ENCODE measurements at regions not wholly inside any gene's neighbourhood (a gene's known extent, or its start where the extent isn't known, plus 50 kb on each side); places are given as distances from the start of the nearest gene placed in this dataset.

DNA sequence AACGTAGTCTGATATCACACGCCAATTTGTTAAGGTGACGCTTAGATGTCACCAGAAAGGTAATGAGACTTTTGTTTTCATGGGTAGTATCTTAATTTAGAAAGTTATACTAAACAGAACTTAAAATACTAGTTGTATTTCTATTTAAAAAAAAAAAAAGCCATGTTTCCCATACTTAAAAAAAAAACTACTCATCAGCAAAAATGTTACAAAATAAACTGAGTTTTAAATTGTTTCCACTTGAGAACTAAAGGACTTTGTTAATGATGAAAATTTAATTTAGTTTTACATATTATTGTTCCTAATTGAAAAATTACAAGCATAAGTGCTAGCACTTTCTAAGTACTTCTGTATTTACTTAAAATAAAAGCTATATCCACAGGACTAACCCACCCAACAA lies 300.8 kb upstream of the ATP11B start (continued):
- TF ChIP-seq, protein P1, sequence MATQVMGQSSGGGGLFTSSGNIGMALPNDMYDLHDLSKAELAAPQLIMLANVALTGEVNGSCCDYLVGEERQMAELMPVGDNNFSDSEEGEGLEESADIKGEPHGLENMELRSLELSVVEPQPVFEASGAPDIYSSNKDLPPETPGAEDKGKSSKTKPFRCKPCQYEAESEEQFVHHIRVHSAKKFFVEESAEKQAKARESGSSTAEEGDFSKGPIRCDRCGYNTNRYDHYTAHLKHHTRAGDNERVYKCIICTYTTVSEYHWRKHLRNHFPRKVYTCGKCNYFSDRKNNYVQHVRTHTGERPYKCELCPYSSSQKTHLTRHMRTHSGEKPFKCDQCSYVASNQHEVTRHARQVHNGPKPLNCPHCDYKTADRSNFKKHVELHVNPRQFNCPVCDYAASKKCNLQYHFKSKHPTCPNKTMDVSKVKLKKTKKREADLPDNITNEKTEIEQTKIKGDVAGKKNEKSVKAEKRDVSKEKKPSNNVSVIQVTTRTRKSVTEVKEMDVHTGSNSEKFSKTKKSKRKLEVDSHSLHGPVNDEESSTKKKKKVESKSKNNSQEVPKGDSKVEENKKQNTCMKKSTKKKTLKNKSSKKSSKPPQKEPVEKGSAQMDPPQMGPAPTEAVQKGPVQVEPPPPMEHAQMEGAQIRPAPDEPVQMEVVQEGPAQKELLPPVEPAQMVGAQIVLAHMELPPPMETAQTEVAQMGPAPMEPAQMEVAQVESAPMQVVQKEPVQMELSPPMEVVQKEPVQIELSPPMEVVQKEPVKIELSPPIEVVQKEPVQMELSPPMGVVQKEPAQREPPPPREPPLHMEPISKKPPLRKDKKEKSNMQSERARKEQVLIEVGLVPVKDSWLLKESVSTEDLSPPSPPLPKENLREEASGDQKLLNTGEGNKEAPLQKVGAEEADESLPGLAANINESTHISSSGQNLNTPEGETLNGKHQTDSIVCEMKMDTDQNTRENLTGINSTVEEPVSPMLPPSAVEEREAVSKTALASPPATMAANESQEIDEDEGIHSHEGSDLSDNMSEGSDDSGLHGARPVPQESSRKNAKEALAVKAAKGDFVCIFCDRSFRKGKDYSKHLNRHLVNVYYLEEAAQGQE (IDR thresholded peaks at IDR 0.05): no peak
- no peak for TF ChIP-seq GABPA (IDR thresholded peaks at IDR 0.05 in 1 of 2, conservative IDR thresholded peaks at IDR 0.05 in 1 of 2)
- no peak for TF ChIP-seq NR2F2 (IDR thresholded peaks at IDR 0.05)

DNA sequence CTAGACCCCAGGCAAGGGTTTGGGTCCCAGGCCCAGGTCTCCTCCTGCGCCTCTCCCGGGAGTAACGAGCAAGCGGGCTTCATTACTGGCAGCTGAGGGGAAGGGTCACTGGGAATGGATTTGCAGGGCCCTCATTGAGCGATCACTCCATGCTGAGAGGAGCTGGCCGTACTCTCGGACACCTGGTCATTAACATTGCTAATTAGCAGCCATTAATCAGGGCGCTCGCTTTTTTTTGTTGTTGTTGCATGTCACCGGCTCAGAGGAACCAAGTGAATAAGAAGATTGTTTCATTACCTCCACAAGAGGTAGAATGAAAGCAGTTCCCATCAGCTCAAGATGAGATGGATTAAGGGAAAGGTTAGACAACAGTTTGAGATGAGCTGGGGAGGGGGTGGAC lies 293.0 kb upstream of the ATP11B start:
- WGBS: 60% methylated on average over 10 of the region's 10 CpGs
- no peaks in the 10 kb centered on the region for H3K4me1 ChIP-seq (ENCODE audit: control insufficient read depth in 4 of 4, insufficient read depth in 4 of 4, low read length in 3 of 4)
- no peak overlapping the region for H3K4me3 ChIP-seq (ENCODE audit: low read depth in 1 of 3, low read length in 3 of 3)
- no peaks in the 10 kb centered on the region for H3K36me3 ChIP-seq (ENCODE audit: control insufficient read depth in 4 of 4, insufficient read depth in 3 of 4, low read depth in 1 of 4, low read length in 3 of 4)
- no peak for DNase-seq (ENCODE audit: low spot score)
- peaks cover 0 to 3% (median 0%) of the 10 kb centered on the region in 4 donors for H3K9me3 ChIP-seq (ENCODE audit: control insufficient read depth in 4 of 4, low read length in 3 of 4)
- no peak for TF ChIP-seq FOXA1 (IDR thresholded peaks at IDR 0.05)
- TF ChIP-seq FOXA2 (IDR thresholded peaks at IDR 0.05): no peak
- no peak for TF ChIP-seq GABPA (IDR thresholded peaks at IDR 0.05 in 1 of 2, conservative IDR thresholded peaks at IDR 0.05 in 1 of 2)
- no peak for TF ChIP-seq HNF4G (IDR thresholded peaks at IDR 0.05)
- no peak for TF ChIP-seq TAF1 (conservative IDR thresholded peaks at IDR 0.05)
- no peak for TF ChIP-seq ZBTB33 (IDR thresholded peaks at IDR 0.05)
- H3K9ac ChIP-seq (ENCODE audit: low read depth in 1 of 2, low read length in 2 of 2): no peak overlapping the region
- no peaks in the 10 kb centered on the region for H3K27me3 ChIP-seq (ENCODE audit: control insufficient read depth in 4 of 4, insufficient read depth in 4 of 4, low read length in 3 of 4)
- H3K27ac ChIP-seq (ENCODE audit: low read depth in 1 of 2, low read length in 2 of 2): no peak overlapping the region

- no peaks in the 10 kb centered on the region for H3K9me3 ChIP-seq (ENCODE audit: control insufficient read depth in 4 of 4, low read length in 3 of 4)
- H3K9ac ChIP-seq (ENCODE audit: low read depth in 1 of 2, low read length in 2 of 2): no peak overlapping the region
- TF ChIP-seq HNF4A (conservative IDR thresholded peaks at IDR 0.05) (no peak), RXRA (IDR thresholded peaks at IDR 0.05) (no peak), FOXA2 (IDR thresholded peaks at IDR 0.05) (no peak)
- no peaks in the 10 kb centered on the region for H3K4me1 ChIP-seq (ENCODE audit: control insufficient read depth in 4 of 4, insufficient read depth in 4 of 4, low read length in 3 of 4)
- H3K27ac ChIP-seq (ENCODE audit: low read depth in 1 of 2, low read length in 2 of 2): no peak overlapping the region
- 71% methylated on average over 3 of the region's 3 CpGs for WGBS
- peaks cover 0 to 3% (median 0%) of the 10 kb centered on the region in 4 donors for H3K27me3 ChIP-seq (ENCODE audit: control insufficient read depth in 4 of 4, insufficient read depth in 4 of 4, low read length in 3 of 4)
- DNase-seq (ENCODE audit: low spot score): no peak
- H3K4me3 ChIP-seq (ENCODE audit: low read depth in 1 of 3, low read length in 3 of 3): no peak overlapping the region
- no peaks in the 10 kb centered on the region for H3K36me3 ChIP-seq (ENCODE audit: control insufficient read depth in 4 of 4, insufficient read depth in 3 of 4, low read depth in 1 of 4, low read length in 3 of 4)
Measured at GRCh38 chr3:182501856-182502255, 291.4 kb upstream of the ATP11B start.

DNA sequence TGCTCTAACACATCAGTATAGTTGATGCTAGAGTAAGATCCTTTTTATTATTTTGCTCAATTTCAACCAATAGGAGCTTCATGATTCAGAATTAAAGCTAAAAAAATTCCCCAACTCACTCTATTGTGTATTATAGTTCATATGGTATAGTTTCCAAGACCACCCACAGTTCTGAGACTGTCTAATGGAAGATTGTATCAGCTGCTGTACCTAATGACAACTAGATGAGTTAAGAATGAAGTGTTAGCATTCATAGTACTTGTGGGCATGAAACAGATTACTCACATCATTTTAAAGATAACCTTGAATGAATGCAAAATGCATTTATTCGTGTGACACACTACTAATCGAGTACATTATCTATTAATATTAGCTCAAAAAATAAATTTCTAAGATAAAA lies 289.9 kb upstream of the ATP11B start:
- H3K27ac ChIP-seq (ENCODE audit: low read depth in 1 of 2, low read length in 2 of 2): no peak overlapping the region
- no peak for DNase-seq (ENCODE audit: low spot score)
- no peak overlapping the region for H3K9ac ChIP-seq (ENCODE audit: low read depth in 1 of 2, low read length in 2 of 2)
- H3K4me1 ChIP-seq (ENCODE audit: control insufficient read depth in 4 of 4, insufficient read depth in 4 of 4, low read length in 3 of 4): no peaks in the 10 kb centered on the region
- H3K36me3 ChIP-seq (ENCODE audit: control insufficient read depth in 4 of 4, insufficient read depth in 3 of 4, low read depth in 1 of 4, low read length in 3 of 4): no peaks in the 10 kb centered on the region
- WGBS: 60% methylated on average over 2 of the region's 2 CpGs
- TF ChIP-seq YY1 (IDR thresholded peaks at IDR 0.05): no peak
- TF ChIP-seq, protein P1 (IDR thresholded peaks at IDR 0.05): no peak
- no peak for TF ChIP-seq HNF4G (IDR thresholded peaks at IDR 0.05)
- no peak for TF ChIP-seq RXRA (IDR thresholded peaks at IDR 0.05)
- TF ChIP-seq TAF1 (conservative IDR thresholded peaks at IDR 0.05): no peak
- no peak for TF ChIP-seq FOXA1 (IDR thresholded peaks at IDR 0.05)
- TF ChIP-seq FOXA2 (IDR thresholded peaks at IDR 0.05): no peak
- TF ChIP-seq, protein P2, sequence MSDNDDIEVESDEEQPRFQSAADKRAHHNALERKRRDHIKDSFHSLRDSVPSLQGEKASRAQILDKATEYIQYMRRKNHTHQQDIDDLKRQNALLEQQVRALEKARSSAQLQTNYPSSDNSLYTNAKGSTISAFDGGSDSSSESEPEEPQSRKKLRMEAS (IDR thresholded peaks at IDR 0.05): no peak
- no peak for TF ChIP-seq EGR1 (IDR thresholded peaks at IDR 0.05; ENCODE audit: low read depth in 2 of 2)
- no peak for TF ChIP-seq RAD21 (IDR thresholded peaks at IDR 0.05)
- TF ChIP-seq ATF3 (IDR thresholded peaks at IDR 0.05): no peak
- H3K9me3 ChIP-seq (ENCODE audit: control insufficient read depth in 4 of 4, low read length in 3 of 4): no peaks in the 10 kb centered on the region
- H3K4me3 ChIP-seq (ENCODE audit: low read depth in 1 of 3, low read length in 3 of 3): no peak overlapping the region
- peaks cover 0 to 3% (median 0%) of the 10 kb centered on the region in 4 donors for H3K27me3 ChIP-seq (ENCODE audit: control insufficient read depth in 4 of 4, insufficient read depth in 4 of 4, low read length in 3 of 4)
